GM18909 (cell line): ENCODE measurements at regions not wholly inside any gene's neighbourhood (a gene's known extent, or its start where the extent isn't known, plus 50 kb on each side); places are given as distances from the start of the nearest gene placed in this dataset.

Experiments
- ATAC-seq: cut with Tn5 transposase; IDR thresholded peaks from one replicate; pipeline ENCODE4 v1.9.1; 2021; ENCODE audit warnings: mild to moderate bottlenecking; ENCODE audit not compliant: unreplicated experiment, poor library complexity

DNA sequence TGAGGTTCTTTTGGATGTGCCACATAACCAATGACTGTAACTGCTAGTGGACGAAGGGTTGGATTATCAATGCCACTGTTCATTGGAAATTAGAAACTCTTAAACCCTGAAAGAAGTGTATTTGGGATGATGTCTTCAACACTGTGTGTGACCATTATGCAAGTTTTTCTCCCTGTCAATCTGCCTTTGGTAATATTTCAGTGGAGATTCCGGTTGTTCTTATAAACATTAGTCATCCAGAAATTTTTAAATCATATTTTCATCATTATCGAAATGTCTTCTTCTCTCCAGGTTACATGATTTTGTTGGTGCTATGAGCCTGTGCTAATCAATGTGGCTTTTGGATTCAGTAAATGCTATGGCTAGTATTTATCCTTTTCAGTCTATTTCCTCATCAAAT, 61.7 kb upstream of the KLF6 start:
- no peak for ATAC-seq

DNA sequence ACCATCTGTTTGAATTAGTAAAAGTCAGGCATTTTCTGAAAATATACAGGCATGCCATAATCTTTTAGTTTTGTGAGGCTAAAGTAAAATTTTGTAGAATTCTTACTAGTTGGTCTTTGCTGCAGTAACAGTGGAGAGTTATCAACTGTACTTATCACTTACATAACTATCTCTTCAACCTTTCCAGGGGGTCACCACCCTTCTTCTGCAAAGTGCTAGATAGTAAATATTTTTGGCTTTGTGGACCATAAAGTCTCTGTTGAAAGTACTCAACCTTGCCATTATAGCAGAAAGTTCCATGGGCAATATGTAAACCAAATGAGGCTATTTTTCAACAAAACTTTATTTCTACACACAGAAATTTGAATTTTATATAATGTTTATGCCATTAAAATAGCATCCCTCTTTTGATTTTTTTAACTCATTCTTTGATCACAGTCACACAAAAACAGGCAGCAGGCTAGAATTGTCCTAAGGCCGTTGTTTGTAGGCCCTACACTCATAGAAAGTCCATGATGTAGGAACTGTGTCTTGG, 59.5 kb upstream of the KLF6 start:
- ATAC-seq = no peak

DNA sequence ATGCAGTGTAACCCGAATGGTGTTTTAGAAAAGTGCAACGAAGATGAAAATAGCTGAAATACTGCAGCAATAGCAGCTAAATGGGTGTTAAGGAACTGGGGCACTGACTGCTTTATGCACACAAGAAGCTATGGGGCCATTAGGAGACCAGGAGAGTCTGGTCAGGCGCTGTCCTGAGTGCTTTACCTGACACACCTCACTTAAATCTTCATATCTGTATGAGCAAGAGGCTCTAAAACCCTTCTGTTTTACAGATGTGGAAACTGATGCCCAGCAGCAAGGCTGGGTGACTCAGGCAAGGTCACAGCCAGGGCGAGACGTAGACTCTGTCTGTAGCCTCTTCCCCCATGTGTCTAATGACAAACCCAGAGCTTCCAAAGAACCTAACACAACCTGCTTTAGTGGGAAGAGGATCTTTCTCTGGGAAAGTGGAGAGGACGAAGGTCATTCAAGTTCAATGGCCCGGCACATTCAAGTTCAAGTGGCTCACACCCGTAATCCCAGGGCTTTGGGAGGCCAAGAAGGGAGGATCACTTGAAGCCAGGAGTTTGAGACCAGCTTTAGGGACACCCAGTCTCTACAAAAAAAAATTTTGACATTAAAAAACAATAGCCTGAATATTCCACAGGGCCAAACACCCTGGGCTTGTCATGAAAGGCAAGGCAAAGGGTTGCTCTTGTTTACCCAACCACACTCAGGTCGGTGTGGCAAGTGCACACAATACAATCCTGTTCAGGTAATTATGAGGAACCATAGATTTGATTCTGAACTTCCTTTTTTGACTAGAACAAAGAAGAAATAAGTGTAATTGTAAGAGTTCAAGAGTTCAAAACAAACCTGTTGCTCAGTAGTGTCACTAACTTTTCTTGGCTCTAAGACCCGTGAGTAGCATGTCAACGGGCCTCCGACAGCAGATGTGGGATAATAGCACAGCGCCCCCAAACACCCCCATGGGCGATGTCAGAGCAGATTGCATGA, 53.7 kb upstream of the KLF6 start:
- no peak for ATAC-seq

DNA sequence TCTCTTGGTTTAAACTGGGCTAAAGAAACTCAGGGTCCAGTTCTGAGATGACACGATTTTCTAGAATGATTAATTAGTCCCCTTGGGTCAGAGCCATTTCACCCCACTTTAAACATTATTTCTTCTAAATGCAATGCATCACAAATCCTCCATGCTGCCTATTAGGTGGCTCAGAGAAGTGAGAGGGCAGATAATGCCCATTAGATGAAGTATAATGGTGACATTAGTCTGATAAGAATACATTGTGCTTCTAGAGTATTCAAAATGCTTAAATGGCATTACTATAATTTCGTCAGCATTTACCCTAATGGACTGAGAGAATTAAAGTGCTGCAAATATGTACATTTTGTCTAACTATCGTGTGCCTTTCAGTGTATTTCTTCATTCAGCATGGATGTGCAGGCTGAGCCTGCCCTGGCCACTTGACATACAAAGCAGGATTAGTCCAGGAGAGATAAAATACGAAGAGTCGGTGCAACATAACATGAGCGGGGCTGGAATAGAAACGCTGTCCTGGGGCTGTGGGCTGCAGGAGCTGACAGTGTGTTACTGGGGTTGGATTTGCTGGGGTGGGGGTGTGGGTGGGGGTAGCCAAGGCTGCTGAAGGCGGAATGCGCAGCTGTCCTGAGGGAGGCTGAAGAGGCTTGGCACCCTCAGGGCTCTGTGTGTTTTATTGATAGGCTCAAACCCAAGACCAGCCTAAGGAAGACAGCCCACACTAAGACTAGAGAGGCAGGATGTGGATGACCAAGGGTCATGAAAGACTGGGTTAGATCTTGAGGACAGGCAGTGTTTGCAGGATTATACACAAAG, 52.8 kb upstream of the KLF6 start:
- no peak for ATAC-seq

DNA sequence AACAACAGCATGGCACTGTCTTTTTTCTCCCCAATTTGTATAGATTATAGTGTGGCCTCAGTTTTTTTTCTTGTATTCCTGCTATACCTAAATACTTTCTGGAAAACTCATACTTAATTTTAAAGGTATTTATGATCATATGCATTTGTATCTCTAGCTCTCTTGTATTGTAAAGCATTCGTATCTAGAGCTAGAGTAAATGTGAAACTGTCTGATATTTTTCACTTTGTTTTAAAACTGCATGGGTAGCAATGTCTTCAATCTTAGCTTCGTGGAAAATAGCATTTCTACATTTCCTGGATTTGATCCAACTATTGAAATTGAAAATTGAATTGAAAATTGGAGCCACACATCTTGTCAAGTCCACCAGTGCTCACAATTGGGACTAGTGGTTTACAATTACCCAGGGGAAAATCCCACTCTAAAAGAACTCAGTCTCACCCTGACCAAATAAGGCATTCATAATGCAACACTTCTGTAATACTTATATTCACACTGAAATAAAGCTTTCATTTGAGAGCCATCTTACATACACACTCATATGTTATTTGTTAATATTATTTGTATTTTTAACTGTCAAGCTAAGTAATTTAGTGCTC, 51.3 kb upstream of the KLF6 start:
- ATAC-seq = peak; percentile 67

DNA sequence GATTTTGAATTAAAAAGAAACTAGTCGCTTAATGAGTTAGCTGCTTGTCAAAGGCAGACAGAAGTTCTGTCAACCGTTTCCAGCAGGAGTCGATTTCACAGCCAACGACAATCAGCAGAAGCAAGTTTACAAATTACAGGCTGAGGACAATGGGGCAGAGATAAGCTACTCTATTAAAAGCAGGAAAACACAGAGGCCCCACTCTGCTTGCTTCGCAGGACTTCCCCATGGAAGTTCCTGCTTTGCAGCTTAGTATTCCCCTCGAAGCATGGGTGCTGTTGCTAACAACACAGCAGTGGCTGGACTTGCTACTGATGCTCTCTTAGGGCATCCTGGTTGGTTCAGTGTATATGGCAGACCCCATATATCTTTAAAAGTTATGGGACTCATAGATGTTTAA, 50.8 kb upstream of the KLF6 start:
- ATAC-seq = peak; percentile 35

DNA sequence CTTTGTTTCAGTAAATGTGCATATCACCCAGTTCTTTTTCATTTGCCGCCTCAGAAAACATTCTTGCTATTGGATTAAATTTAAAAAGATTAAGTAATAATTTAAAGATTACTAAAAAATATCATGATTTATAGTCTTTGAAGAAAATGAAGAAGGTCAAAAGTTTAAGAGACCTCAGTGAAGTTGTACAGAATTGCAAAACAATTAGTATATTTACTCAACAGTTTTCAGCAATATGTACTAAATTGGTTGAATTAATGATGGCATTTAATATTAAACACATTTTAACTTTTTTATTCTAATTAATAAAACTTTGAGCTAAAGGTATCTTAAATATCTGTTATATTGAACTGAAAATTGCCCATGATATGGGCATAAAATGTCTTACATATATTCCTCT, 49.9 kb upstream of the KLF6 start:
- ATAC-seq = no peak
